ENCODE measurements at regions not wholly inside any gene's neighbourhood (a gene's known extent, or its start where the extent isn't known, plus 50 kb on each side); places are given as distances from the start of the nearest gene placed in this dataset.

DNA sequence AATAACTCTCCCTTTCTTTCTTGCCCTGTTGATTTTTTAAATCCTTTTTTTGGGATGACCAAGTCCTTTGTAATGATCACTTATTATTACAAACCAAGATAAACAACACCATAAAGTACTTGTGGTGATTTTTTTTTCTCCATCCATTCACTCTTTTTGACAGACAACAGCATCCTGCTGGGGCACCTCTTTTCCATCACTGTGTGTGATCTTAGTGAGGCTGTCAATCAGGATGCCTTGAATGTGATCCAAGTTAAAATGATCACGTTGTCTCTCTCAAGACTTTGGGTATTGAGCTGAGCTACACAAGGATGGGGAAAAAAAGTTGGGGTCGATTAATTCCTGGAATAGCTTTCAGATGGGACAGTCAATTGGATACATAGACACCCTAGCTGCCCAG lies 73.6 kb upstream of the PPP2R2B start:
- Histone ChIP-seq H3K27me3 (no peaks in the 10 kb centered on the region), H3K79me2 (ENCODE audit: low read depth) (no peaks in the 10 kb centered on the region), H3F3A (ENCODE audit: low read depth) (no peaks in the 10 kb centered on the region), H3K4me2 (no peak overlapping the region), H2AFZ (replicated peaks) (no peak overlapping the region), H3K27ac (no peak overlapping the region), H3K4me3 (no peak overlapping the region), H4K20me1 (ENCODE audit: low read depth) (no peaks in the 10 kb centered on the region), H3K36me3 (no peaks in the 10 kb centered on the region), H3K9me3 (ENCODE audit: low read depth) (no peaks in the 10 kb centered on the region), H3K4me1 (peaks cover 3% of the 10 kb centered on the region), H3K9ac (no peak overlapping the region)
- DNase-seq (ENCODE audit: low spot score): peak; percentile 5
- H3K4me1 Mint-ChIP-seq: peaks cover 3% of the 10 kb centered on the region
- H3K9me3 Mint-ChIP-seq: no peaks in the 10 kb centered on the region
- no peak overlapping the region for H3K27ac Mint-ChIP-seq
- no peaks in the 10 kb centered on the region for H3K27me3 Mint-ChIP-seq (ENCODE audit: insufficient read depth, low read depth)
- H3K4me3 Mint-ChIP-seq: no peak overlapping the region
- TF ChIP-seq CTCF (IDR thresholded peaks at IDR 0.05) (no peak), EZH2phosphoT487 (IDR thresholded peaks at IDR 0.05) (no peak), EZH2 (IDR thresholded peaks at IDR 0.05) (no peak)
- H3K36me3 Mint-ChIP-seq: no peaks in the 10 kb centered on the region

DNA sequence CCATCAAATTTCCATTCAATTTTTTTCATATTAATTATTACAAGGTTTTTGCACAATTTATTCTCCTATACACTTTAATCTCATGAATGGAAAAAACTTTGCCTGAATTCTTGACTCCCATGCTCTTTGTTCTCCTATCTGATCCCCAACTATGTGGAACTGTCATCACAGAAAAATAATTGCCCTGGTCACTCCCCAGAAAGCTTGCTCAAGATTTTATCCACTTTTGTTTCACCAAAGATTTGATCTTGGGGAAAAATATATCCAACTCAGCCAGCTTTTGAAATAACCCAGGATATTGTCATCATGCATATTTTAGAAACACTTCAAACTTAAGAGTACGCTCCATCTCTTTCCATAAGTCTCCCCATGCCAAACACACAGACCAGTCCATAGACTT lies 77.7 kb upstream of the PPP2R2B start:
- no peaks in the 10 kb centered on the region for H4K20me1 ChIP-seq (ENCODE audit: low read depth)
- no peaks in the 10 kb centered on the region for H3K27me3 ChIP-seq
- no peak overlapping the region for H2AFZ ChIP-seq (replicated peaks)
- Mint-ChIP-seq H3K4me1 (peaks cover 7% of the 10 kb centered on the region), H3K36me3 (no peaks in the 10 kb centered on the region), H3K4me3 (no peak overlapping the region), H3K9me3 (no peaks in the 10 kb centered on the region), H3K27ac (no peak overlapping the region), H3K27me3 (ENCODE audit: insufficient read depth, low read depth) (no peaks in the 10 kb centered on the region)
- DNase-seq (ENCODE audit: low spot score): no peak
- H3K9me3 ChIP-seq (ENCODE audit: low read depth): no peaks in the 10 kb centered on the region
- H3F3A ChIP-seq (ENCODE audit: low read depth): no peaks in the 10 kb centered on the region
- H3K4me3 ChIP-seq: no peak overlapping the region
- H3K27ac ChIP-seq: no peak overlapping the region
- no peaks in the 10 kb centered on the region for H3K36me3 ChIP-seq
- peaks cover 3% of the 10 kb centered on the region for H3K4me1 ChIP-seq
- no peaks in the 10 kb centered on the region for H3K79me2 ChIP-seq (ENCODE audit: low read depth)
- TF ChIP-seq EZH2phosphoT487 (IDR thresholded peaks at IDR 0.05) (no peak), CTCF (IDR thresholded peaks at IDR 0.05) (no peak), EZH2 (IDR thresholded peaks at IDR 0.05) (no peak)
- no peak overlapping the region for H3K9ac ChIP-seq
- H3K4me2 ChIP-seq: no peak overlapping the region

- no peak overlapping the region for H3K9ac ChIP-seq
- Mint-ChIP-seq H3K27ac (no peak overlapping the region), H3K9me3 (no peaks in the 10 kb centered on the region), H3K27me3 (ENCODE audit: insufficient read depth, low read depth) (peaks cover 4% of the 10 kb centered on the region), H3K36me3 (no peaks in the 10 kb centered on the region), H3K4me3 (no peak overlapping the region), H3K4me1 (peaks cover 12% of the 10 kb centered on the region)
- H3K36me3 ChIP-seq: no peaks in the 10 kb centered on the region
- DNase-seq (ENCODE audit: low spot score): no peak
- no peaks in the 10 kb centered on the region for H3K9me3 ChIP-seq (ENCODE audit: low read depth)
- no peak overlapping the region for H3K4me2 ChIP-seq
- no peaks in the 10 kb centered on the region for H3K79me2 ChIP-seq (ENCODE audit: low read depth)
- H4K20me1 ChIP-seq (ENCODE audit: low read depth): no peaks in the 10 kb centered on the region
- no peaks in the 10 kb centered on the region for H3F3A ChIP-seq (ENCODE audit: low read depth)
- H3K4me1 ChIP-seq: no peaks in the 10 kb centered on the region
- no peak overlapping the region for H2AFZ ChIP-seq (replicated peaks)
- H3K27ac ChIP-seq: no peak overlapping the region
- no peaks in the 10 kb centered on the region for H3K27me3 ChIP-seq
- H3K4me3 ChIP-seq: no peak overlapping the region
- TF ChIP-seq EZH2 (IDR thresholded peaks at IDR 0.05) (no peak), CTCF (IDR thresholded peaks at IDR 0.05) (no peak), EZH2phosphoT487 (IDR thresholded peaks at IDR 0.05) (no peak)
These were observed 80.8 kb upstream of the PPP2R2B start for GRCh38 chr5:146959360-146959759.
